Small intestine (tissue), 7 donors: ENCODE measurements at regions not wholly inside any gene's neighbourhood (a gene's known extent, or its start where the extent isn't known, plus 50 kb on each side); places are given as distances from the start of the nearest gene placed in this dataset.

Experiments used
- DNase-seq, 2 donors: peaks; one replicate each; pipeline versions ENCODE4 v3.0.0 to v3.0.0-alpha.2; 2013
- FAIRE-seq: peaks from 2 replicates; lab custom pipeline; 2012; peaks lifted over from hg19 to GRCh38; lab: Jason Lieb, UNC
- H3K27ac ChIP-seq, 3 donors: one replicate each; pipeline ENCODE4 v1.5.1; 2013; ENCODE audit warnings: low read length in 2 of 3, mild to moderate bottlenecking in 2 of 3, control low read depth in 1 of 3, inconsistent platforms in 1 of 3, low read depth in 1 of 3, moderate library complexity in 1 of 3
- H3K27me3 ChIP-seq, 3 donors: one replicate each; pipeline ENCODE4 v1.6.1; 2013; ENCODE audit warnings: low read length in 3 of 3, inconsistent platforms in 1 of 3; ENCODE audit not compliant: control insufficient read depth in 3 of 3, insufficient read depth in 3 of 3
- H3K36me3 ChIP-seq, 3 donors: one replicate each; pipeline ENCODE4 v1.6.1; 2013; ENCODE audit warnings: low read length in 3 of 3, inconsistent platforms in 1 of 3, low read depth in 1 of 3, mild to moderate bottlenecking in 1 of 3, moderate library complexity in 1 of 3; ENCODE audit not compliant: control insufficient read depth in 3 of 3, insufficient read depth in 2 of 3
- H3K4me1 ChIP-seq, 3 donors: one replicate each; pipeline ENCODE4 v1.6.1; 2013; ENCODE audit warnings: low read length in 2 of 3, inconsistent platforms in 1 of 3, low read depth in 1 of 3, mild to moderate bottlenecking in 1 of 3, moderate library complexity in 1 of 3; ENCODE audit not compliant: control insufficient read depth in 3 of 3, insufficient read depth in 2 of 3
- H3K4me3 ChIP-seq, 3 donors: one replicate each; pipeline ENCODE4 v1.5.1; 2013; ENCODE audit warnings: low read length in 3 of 3, control low read depth in 1 of 3, inconsistent platforms in 1 of 3, low read depth in 1 of 3, mild to moderate bottlenecking in 1 of 3, moderate library complexity in 1 of 3
- H3K9me3 ChIP-seq, 2 donors: one replicate each; pipeline ENCODE4 v1.6.1; 2013; ENCODE audit warnings: low read depth in 1 of 2, low read length in 1 of 2; ENCODE audit not compliant: control insufficient read depth in 2 of 2, insufficient read depth in 1 of 2
- WGBS, 3 donors: extraction: QIAGEN DNeasy Blood & Tissue Kit; methylation state at CpG; one replicate each; pipeline ENCODE4 v1.1.7; 2013; 5-methylcytosine and 5-hydroxymethylcytosine counted together
- donor health status: healthy with polysubstance abuse.
- donor health status: control.
- donor health status: control.
- donor health status: Bipolar disorder and iron deficiency.
- donor health status: healthy.

- no peaks in the 10 kb centered on the region for H3K4me1 ChIP-seq
- H3K27me3 ChIP-seq, result no peaks in the 10 kb centered on the region
- H3K4me3 ChIP-seq, result no peak overlapping the region
- peaks cover 0 to 4% (median 0%) of the 10 kb centered on the region in 3 donors for H3K36me3 ChIP-seq
- H3K9me3 ChIP-seq, result no peaks in the 10 kb centered on the region
- FAIRE-seq, result no peak
- DNase-seq, result no peak
- no peak overlapping the region for H3K27ac ChIP-seq
- 76 to 87% (median 81%) methylated on average over 4 of the region's 4 CpGs for WGBS, 3 donors
Observed at GRCh38 chr15:81957698-81958097, 88.1 kb downstream of the MEX3B start.

- no peak for DNase-seq
- H3K27me3 ChIP-seq, result no peaks in the 10 kb centered on the region
- no peak for FAIRE-seq
- WGBS, 3 donors, result 66 to 74% (median 74%) methylated on average over 6 of the region's 6 CpGs
- H3K9me3 ChIP-seq, result no peaks in the 10 kb centered on the region
- peaks cover 0 to 4% (median 0%) of the 10 kb centered on the region in 3 donors for H3K36me3 ChIP-seq
- H3K27ac ChIP-seq, result no peak overlapping the region
- H3K4me3 ChIP-seq, result no peak overlapping the region
- no peaks in the 10 kb centered on the region for H3K4me1 ChIP-seq
Observed at GRCh38 chr15:81955382-81956062, 90.3 kb downstream of the MEX3B start.

GRCh38 chr15:81954158-81954783, 91.5 kb downstream of the MEX3B start:
- FAIRE-seq, result no peak
- Histone ChIP-seq H3K4me3 (no peak overlapping the region), H3K36me3 (peaks cover 0 to 4% (median 0%) of the 10 kb centered on the region in 3 donors), H3K4me1 (no peaks in the 10 kb centered on the region), H3K27ac (no peak overlapping the region), H3K27me3 (no peaks in the 10 kb centered on the region), H3K9me3 (no peaks in the 10 kb centered on the region)
- no peak for DNase-seq
- WGBS, 3 donors, result 88 to 90% (median 89%) methylated on average over 9 of the region's 9 CpGs

GRCh38 chr15:81950841-81951414, 94.9 kb downstream of the MEX3B start:
- no peak for FAIRE-seq
- DNase-seq, result no peak
- Histone ChIP-seq H3K4me1 (no peaks in the 10 kb centered on the region), H3K27ac (no peak overlapping the region), H3K27me3 (no peaks in the 10 kb centered on the region), H3K9me3 (no peaks in the 10 kb centered on the region), H3K36me3 (peaks cover 0 to 4% (median 0%) of the 10 kb centered on the region in 3 donors), H3K4me3 (no peak overlapping the region)
- WGBS, 3 donors, result 47 to 54% (median 47%) methylated on average over 7 of the region's 7 CpGs

DNA sequence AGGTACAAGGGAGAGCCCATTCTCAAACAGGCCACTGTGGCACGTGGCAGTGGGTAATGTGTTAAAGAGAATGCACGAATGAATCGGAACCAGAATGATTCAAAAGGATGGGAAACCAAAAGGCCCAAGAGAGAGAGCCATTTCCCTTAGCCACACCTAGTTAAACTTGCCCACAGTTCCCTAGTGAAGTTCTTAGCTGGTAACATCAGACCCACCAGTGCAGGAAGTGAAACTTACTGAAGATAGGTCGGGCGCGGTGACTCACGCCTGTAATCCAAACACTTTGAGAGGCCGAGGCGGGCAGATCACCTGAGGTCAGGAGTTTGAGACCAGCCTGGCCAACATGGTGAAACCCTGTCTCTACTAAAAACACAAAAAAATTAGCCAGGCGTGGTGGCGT, 97.1 kb downstream of the MEX3B start:
- FAIRE-seq (no peak), DNase-seq (no peak)
- H3K27me3 ChIP-seq, result no peaks in the 10 kb centered on the region
- no peaks in the 10 kb centered on the region for H3K9me3 ChIP-seq
- 76 to 80% (median 77%) methylated on average over 11 of the region's 11 CpGs for WGBS, 3 donors
- H3K36me3 ChIP-seq, result peaks cover 0 to 4% (median 0%) of the 10 kb centered on the region in 3 donors
- H3K4me1 ChIP-seq, result no peaks in the 10 kb centered on the region
- H3K4me3 ChIP-seq, result no peak overlapping the region
- H3K27ac ChIP-seq, result no peak overlapping the region

DNA sequence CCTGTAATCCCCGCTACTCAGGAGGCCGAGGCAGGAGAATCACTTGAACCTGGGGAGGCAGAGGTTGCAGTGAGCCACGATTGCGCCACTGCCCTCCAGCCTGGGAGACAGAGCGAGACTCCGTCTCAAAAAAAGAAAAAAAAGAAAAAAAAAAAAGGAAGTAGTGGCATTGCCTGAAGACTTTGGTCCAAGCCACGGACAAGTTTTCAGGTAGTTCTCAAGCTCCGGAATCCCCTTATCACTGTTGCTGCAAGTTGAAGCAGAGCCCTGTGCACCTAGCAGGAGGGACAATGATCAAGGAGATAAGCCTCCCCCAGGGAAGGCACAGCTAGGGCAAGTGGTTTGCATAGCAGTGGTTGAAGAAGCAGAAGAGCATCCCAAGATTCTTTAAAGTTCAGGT, 97.6 kb downstream of the MEX3B start:
- H3K9me3 ChIP-seq, result no peaks in the 10 kb centered on the region
- H3K4me1 ChIP-seq, result no peaks in the 10 kb centered on the region
- FAIRE-seq (no peak), DNase-seq (no peak)
- 90 to 94% (median 91%) methylated on average over 7 to 8 of the region's 8 CpGs for WGBS, 3 donors
- peaks cover 0 to 4% (median 0%) of the 10 kb centered on the region in 3 donors for H3K36me3 ChIP-seq
- H3K27ac ChIP-seq, result no peak overlapping the region
- H3K27me3 ChIP-seq, result no peaks in the 10 kb centered on the region
- no peak overlapping the region for H3K4me3 ChIP-seq

DNA sequence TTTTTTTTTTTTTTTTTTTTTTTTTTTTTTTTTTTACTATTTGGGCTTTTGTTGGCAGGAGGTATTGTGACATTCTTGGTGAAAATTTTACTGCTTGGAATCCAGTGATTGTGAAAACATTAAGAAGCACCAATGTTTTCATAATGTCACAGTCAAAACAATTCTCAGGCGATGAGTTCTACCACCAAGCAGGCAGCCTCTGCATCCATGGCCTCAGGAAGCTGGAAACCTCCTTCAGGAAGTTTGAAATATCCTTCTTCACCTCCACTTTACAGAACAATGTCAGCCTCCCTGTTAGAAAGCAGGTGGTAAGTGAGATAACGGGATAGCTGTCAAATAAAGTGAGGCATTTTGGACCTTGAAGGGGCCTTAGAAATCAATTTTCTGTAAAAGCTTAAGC, 98.3 kb downstream of the MEX3B start:
- Histone ChIP-seq H3K36me3 (no peaks in the 10 kb centered on the region), H3K27ac (no peak overlapping the region), H3K4me1 (no peaks in the 10 kb centered on the region), H3K9me3 (no peaks in the 10 kb centered on the region), H3K4me3 (no peak overlapping the region), H3K27me3 (no peaks in the 10 kb centered on the region)
- no peak for FAIRE-seq
- WGBS, 3 donors, result 72 to 85% (median 73%) methylated on average over 2 of the region's 2 CpGs
- DNase-seq, result no peak

GRCh38 chr15:81945014-81945615, 100.7 kb downstream of the MEX3B start:
- no peak for DNase-seq
- H3K9me3 ChIP-seq, result no peaks in the 10 kb centered on the region
- FAIRE-seq, result no peak
- no peaks in the 10 kb centered on the region for H3K4me1 ChIP-seq
- no peak overlapping the region for H3K4me3 ChIP-seq
- H3K27me3 ChIP-seq, result no peaks in the 10 kb centered on the region
- no peak overlapping the region for H3K27ac ChIP-seq
- WGBS, 3 donors, result 61 to 75% (median 62%) methylated on average over 6 of the region's 6 CpGs
- H3K36me3 ChIP-seq, result no peaks in the 10 kb centered on the region
